IMR-90 (cell line): ENCODE measurements at regions not wholly inside any gene's neighbourhood (a gene's known extent, or its start where the extent isn't known, plus 50 kb on each side); places are given as distances from the start of the nearest gene placed in this dataset.

ENCODE experiments used
- BHLHE40 ChIP-seq: fragments of 150-350 bp; IDR thresholded peaks from 2 replicates; pipeline ENCODE4 v1.6.1; 2016; ENCODE audit warnings: mild to moderate bottlenecking, low read depth, low read length
- CEBPB ChIP-seq: IDR thresholded peaks from 2 replicates; pipeline ENCODE4 v1.6.1; 2012; ENCODE audit warnings: low read depth, low read length, improper control_type of control experiment
- FOS ChIP-seq: fragments of 150-350 bp; IDR thresholded peaks from 2 replicates; pipeline ENCODE4 v1.6.1; 2016; ENCODE audit warnings: low read depth, low read length
- MAFK ChIP-seq: IDR thresholded peaks from 2 replicates; pipeline ENCODE4 v1.6.1; 2012; ENCODE audit warnings: low read depth, low read length, improper control_type of control experiment
- POLR2A ChIP-seq: IDR thresholded peaks from 2 replicates; pipeline ENCODE4 v1.6.1; 2012; ENCODE audit warnings: mild to moderate bottlenecking, low read depth, low read length
- RAD21 ChIP-seq: IDR thresholded peaks from 2 replicates; pipeline ENCODE4 v1.6.1; 2012; ENCODE audit warnings: low read length, improper control_type of control experiment
- RCOR1 ChIP-seq: IDR thresholded peaks from 2 replicates; pipeline ENCODE4 v1.6.1; 2012; ENCODE audit warnings: mild to moderate bottlenecking, low read length, improper control_type of control experiment; ENCODE audit not compliant: insufficient replicate concordance
- SMC3 ChIP-seq: fragments of 150-350 bp; IDR thresholded peaks from 2 replicates; pipeline ENCODE4 v1.6.1; 2016; ENCODE audit warnings: low read depth, mild to moderate bottlenecking, antibody characterized with exemption, low read length, moderate library complexity
- TF ChIP-seq, protein P1 (sequence below): conservative IDR thresholded peaks from 2 replicates; pipeline ENCODE4 v1.5.1; 2012; ENCODE audit warnings: mild to moderate bottlenecking, low read depth, low read length, improper control_type of control experiment
- TF ChIP-seq, protein P2 (sequence below): fragments of 150-350 bp; IDR thresholded peaks from 2 replicates; pipeline ENCODE4 v1.6.1; 2016; ENCODE audit warnings: low read depth, mild to moderate bottlenecking, low read length, moderate library complexity, borderline replicate concordance
- TF ChIP-seq, protein P3 (sequence below): fragments of 150-350 bp; IDR thresholded peaks from 2 replicates; pipeline ENCODE4 v1.6.1; 2017; ENCODE audit warnings: mild to moderate bottlenecking, antibody characterized with exemption, low read length, low read depth

DNA sequence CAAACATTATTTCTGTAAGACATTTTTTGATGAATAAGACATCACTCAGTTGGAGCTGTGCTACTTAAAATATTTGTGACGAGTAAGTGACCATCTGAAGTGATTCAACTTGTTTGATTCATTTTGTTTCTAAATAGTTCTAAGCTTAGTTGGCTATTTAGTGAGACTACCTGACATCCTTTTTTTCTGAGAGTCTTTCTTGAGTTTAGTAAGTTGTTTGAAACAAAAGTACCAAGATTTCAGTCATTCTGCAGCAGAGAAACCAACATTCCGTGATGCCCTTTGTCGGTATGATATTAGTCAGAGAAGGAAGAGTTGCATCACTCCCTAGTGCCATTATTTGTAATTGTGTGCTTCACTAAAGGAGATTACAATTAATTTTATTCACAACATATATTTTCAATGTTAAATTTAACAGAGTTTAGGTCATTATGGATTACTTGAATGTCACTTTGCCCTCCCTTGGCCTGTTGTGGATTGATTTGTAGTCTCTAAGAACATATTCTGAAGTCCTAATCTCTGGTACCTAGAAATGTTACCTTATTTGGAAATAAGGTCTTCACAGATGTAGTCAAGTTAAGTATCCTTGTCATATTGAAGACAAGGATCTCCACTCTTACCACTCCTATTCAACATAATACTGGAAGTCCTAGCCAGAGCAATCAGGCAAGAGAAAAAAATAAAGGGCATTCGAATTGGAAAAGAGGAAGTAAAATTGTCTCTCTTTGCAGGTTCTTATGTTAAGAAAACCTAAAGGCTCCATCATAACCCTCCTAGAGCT, 212.2 kb downstream of the PCSK1 start:
- TF ChIP-seq, protein P1, sequence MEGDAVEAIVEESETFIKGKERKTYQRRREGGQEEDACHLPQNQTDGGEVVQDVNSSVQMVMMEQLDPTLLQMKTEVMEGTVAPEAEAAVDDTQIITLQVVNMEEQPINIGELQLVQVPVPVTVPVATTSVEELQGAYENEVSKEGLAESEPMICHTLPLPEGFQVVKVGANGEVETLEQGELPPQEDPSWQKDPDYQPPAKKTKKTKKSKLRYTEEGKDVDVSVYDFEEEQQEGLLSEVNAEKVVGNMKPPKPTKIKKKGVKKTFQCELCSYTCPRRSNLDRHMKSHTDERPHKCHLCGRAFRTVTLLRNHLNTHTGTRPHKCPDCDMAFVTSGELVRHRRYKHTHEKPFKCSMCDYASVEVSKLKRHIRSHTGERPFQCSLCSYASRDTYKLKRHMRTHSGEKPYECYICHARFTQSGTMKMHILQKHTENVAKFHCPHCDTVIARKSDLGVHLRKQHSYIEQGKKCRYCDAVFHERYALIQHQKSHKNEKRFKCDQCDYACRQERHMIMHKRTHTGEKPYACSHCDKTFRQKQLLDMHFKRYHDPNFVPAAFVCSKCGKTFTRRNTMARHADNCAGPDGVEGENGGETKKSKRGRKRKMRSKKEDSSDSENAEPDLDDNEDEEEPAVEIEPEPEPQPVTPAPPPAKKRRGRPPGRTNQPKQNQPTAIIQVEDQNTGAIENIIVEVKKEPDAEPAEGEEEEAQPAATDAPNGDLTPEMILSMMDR = no peak
- TF ChIP-seq POLR2A (no peak; the same call in 1 of the 2 replicates), FOS (peak; percentile 38; the same call in 1 of the 2 replicates), RAD21 (no peak; the same call in 1 of the 2 replicates), CEBPB (peak; percentile 97), MAFK (no peak), RCOR1 (no peak), BHLHE40 (no peak), SMC3 (no peak)
- TF ChIP-seq, protein P2, sequence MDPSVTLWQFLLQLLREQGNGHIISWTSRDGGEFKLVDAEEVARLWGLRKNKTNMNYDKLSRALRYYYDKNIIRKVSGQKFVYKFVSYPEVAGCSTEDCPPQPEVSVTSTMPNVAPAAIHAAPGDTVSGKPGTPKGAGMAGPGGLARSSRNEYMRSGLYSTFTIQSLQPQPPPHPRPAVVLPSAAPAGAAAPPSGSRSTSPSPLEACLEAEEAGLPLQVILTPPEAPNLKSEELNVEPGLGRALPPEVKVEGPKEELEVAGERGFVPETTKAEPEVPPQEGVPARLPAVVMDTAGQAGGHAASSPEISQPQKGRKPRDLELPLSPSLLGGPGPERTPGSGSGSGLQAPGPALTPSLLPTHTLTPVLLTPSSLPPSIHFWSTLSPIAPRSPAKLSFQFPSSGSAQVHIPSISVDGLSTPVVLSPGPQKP = no peak
- TF ChIP-seq, protein P3, sequence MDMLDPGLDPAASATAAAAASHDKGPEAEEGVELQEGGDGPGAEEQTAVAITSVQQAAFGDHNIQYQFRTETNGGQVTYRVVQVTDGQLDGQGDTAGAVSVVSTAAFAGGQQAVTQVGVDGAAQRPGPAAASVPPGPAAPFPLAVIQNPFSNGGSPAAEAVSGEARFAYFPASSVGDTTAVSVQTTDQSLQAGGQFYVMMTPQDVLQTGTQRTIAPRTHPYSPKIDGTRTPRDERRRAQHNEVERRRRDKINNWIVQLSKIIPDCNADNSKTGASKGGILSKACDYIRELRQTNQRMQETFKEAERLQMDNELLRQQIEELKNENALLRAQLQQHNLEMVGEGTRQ = no peak
